Liver (tissue), 8 donors: ENCODE measurements at regions not wholly inside any gene's neighbourhood (a gene's known extent, or its start where the extent isn't known, plus 50 kb on each side); places are given as distances from the start of the nearest gene placed in this dataset.

Experiments used
- DNase-seq: peaks from one replicate; pipeline ENCODE4 v3.0.0-alpha.2; 2017; ENCODE audit warnings: low spot score
- H3K27ac ChIP-seq, 2 donors: one replicate each; pipeline ENCODE4 v1.7.0; 2013; ENCODE audit warnings: inconsistent platforms in 2 of 2, low read length in 2 of 2, control low read depth in 1 of 2, low read depth in 1 of 2, mild to moderate bottlenecking in 1 of 2
- H3K27me3 ChIP-seq, 4 donors: one replicate each; pipeline versions ENCODE4 v1.6.1 to v1.7.0; 2013; ENCODE audit warnings: low read length in 3 of 4, inconsistent platforms in 1 of 4, mild to moderate bottlenecking in 1 of 4, moderate library complexity in 1 of 4; ENCODE audit not compliant: control insufficient read depth in 4 of 4, insufficient read depth in 4 of 4
- H3K36me3 ChIP-seq, 4 donors: one replicate each; pipeline versions ENCODE4 v1.6.1 to v1.7.0; 2013; ENCODE audit warnings: low read length in 3 of 4, mild to moderate bottlenecking in 3 of 4, low read depth in 1 of 4, moderate library complexity in 1 of 4; ENCODE audit not compliant: control insufficient read depth in 4 of 4, insufficient read depth in 3 of 4
- H3K4me1 ChIP-seq, 4 donors: one replicate each; pipeline versions ENCODE4 v1.6.1 to v1.7.0; 2013; ENCODE audit warnings: low read length in 3 of 4, mild to moderate bottlenecking in 3 of 4, moderate library complexity in 1 of 4; ENCODE audit not compliant: control insufficient read depth in 4 of 4, insufficient read depth in 4 of 4
- H3K4me3 ChIP-seq, 3 donors: one replicate each; pipeline versions ENCODE4 v1.6.1 to v1.7.0; 2013; ENCODE audit warnings: low read length in 3 of 3, control low read depth in 1 of 3, low read depth in 1 of 3, mild to moderate bottlenecking in 1 of 3
- H3K9ac ChIP-seq, 2 donors: one replicate each; pipeline ENCODE4 v1.7.0; 2013; ENCODE audit warnings: low read length in 2 of 2, mild to moderate bottlenecking in 2 of 2, moderate library complexity in 2 of 2, control low read depth in 1 of 2, low read depth in 1 of 2
- H3K9me3 ChIP-seq, 4 donors: one replicate each; pipeline versions ENCODE4 v1.6.1 to v1.7.0; 2013; ENCODE audit warnings: low read length in 3 of 4; ENCODE audit not compliant: control insufficient read depth in 4 of 4
- EGR1 ChIP-seq, 2 donors: IDR thresholded peaks; 2 replicates each; pipeline ENCODE4 v1.6.1; 2016 to 2018; ENCODE audit warnings: antibody characterized with exemption in 2 of 2, low read depth in 2 of 2
- FOXA1 ChIP-seq: IDR thresholded peaks from 2 replicates; pipeline ENCODE4 v1.6.1; 2016; ENCODE audit warnings: antibody characterized with exemption
- FOXA2 ChIP-seq: IDR thresholded peaks from 2 replicates; pipeline ENCODE4 v1.6.1; 2016; ENCODE audit warnings: antibody characterized with exemption
- JUND ChIP-seq, 2 donors: IDR thresholded peaks; 2 replicates each; pipeline ENCODE4 v1.6.1; 2016; ENCODE audit warnings: antibody characterized with exemption in 2 of 2
- NR2F2 ChIP-seq: IDR thresholded peaks from 2 replicates; pipeline ENCODE4 v1.6.1; 2016; ENCODE audit warnings: antibody characterized with exemption
- RAD21 ChIP-seq, 2 donors: IDR thresholded peaks; 2 replicates each; pipeline ENCODE4 v1.6.1; 2016; ENCODE audit warnings: antibody characterized with exemption in 2 of 2, mild to moderate bottlenecking in 2 of 2
- RXRA ChIP-seq, 2 donors: IDR thresholded peaks; 2 replicates each; pipeline ENCODE4 v1.6.1; 2017 to 2018; ENCODE audit warnings: antibody characterized with exemption in 2 of 2, mild to moderate bottlenecking in 1 of 2
- SP1 ChIP-seq: IDR thresholded peaks from 2 replicates; pipeline ENCODE4 v1.6.1; 2018; ENCODE audit warnings: antibody characterized with exemption, mild to moderate bottlenecking
- TAF1 ChIP-seq: conservative IDR thresholded peaks from 2 replicates; pipeline ENCODE4 v1.6.1; 2016; ENCODE audit warnings: antibody characterized with exemption, mild to moderate bottlenecking
- YY1 ChIP-seq: IDR thresholded peaks from 2 replicates; pipeline ENCODE4 v1.6.1; 2016; ENCODE audit warnings: antibody characterized with exemption, mild to moderate bottlenecking
- WGBS: extraction: QIAGEN DNeasy Blood & Tissue Kit; methylation state at CpG from one replicate; pipeline ENCODE4 v1.1.7; 2013; 5-methylcytosine and 5-hydroxymethylcytosine counted together
- TF ChIP-seq, protein P1 (sequence below): IDR thresholded peaks from 2 replicates; pipeline ENCODE4 v1.6.1; 2016; ENCODE audit warnings: antibody characterized with exemption
- TF ChIP-seq, protein P2 (sequence below): fragments of 150-350 bp; IDR thresholded peaks from 2 replicates; pipeline ENCODE4 v1.5.1; 2017; ENCODE audit warnings: improper control_type of control experiment, low read depth, low read length; ENCODE audit not compliant: missing input control
- TF ChIP-seq, protein P3 (sequence below): IDR thresholded peaks from 2 replicates; pipeline ENCODE4 v1.6.1; 2016; ENCODE audit warnings: antibody characterized with exemption, mild to moderate bottlenecking
- TF ChIP-seq, protein P4 (sequence below): IDR thresholded peaks from 2 replicates; pipeline ENCODE4 v1.6.1; 2016; ENCODE audit warnings: antibody characterized with exemption
- donor health status: healthy.
- donor health status: healthy.
- donor health status: healthy.
- donor health status: healthy.
- donor health status: healthy.

DNA sequence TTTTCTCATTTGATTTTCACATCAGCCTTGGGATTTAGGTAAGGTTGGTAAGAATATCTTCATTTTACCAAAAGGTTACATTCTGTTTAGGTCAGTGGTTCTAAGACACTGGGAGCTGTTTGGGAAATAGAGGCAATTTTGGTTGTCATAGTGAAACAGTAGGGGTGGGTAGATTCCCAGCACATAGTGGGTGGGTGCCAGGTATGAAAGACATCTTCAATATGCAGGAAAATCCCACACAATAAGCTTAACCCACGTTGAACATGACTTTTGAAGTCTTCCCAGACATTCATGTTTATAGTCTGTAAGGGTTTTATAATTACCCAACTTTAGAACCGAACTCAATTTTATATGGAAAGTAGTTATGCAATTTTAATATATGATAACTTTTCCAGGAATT is 249.6 kb downstream of the SNCA start:
- no peak for DNase-seq
- WGBS = 62% methylated on average over 2 of the region's 2 CpGs

DNA sequence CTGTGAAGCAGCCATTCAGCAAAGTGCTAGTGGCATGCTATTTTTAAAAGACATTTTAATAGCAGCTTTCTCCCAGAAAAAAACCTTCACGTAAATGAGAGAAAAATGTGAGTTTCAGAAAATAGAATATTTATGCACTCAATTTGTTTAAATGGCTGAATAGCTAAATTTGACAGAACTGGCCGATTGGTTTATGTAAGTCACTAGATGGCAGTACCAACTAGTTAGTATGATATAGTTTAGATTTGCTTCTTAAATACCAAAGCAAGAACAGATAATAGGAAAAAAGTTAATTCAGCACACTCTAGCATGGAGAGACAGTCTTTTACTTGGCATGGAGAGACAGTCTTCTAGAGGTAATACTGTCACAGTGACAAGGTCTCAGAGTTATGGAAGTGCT is 250.1 kb downstream of the SNCA start:
- TF ChIP-seq, protein P1, sequence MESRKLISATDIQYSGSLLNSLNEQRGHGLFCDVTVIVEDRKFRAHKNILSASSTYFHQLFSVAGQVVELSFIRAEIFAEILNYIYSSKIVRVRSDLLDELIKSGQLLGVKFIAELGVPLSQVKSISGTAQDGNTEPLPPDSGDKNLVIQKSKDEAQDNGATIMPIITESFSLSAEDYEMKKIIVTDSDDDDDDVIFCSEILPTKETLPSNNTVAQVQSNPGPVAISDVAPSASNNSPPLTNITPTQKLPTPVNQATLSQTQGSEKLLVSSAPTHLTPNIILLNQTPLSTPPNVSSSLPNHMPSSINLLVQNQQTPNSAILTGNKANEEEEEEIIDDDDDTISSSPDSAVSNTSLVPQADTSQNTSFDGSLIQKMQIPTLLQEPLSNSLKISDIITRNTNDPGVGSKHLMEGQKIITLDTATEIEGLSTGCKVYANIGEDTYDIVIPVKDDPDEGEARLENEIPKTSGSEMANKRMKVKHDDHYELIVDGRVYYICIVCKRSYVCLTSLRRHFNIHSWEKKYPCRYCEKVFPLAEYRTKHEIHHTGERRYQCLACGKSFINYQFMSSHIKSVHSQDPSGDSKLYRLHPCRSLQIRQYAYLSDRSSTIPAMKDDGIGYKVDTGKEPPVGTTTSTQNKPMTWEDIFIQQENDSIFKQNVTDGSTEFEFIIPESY = no peak
- TF ChIP-seq RAD21 (IDR thresholded peaks at IDR 0.05) (peak; percentile 6 to 31), EGR1 (IDR thresholded peaks at IDR 0.05; ENCODE audit: low read depth in 2 of 2) (no peak), FOXA1 (no peak), TAF1 (no peak), SP1 (no peak), YY1 (no peak)
- TF ChIP-seq, protein P2, sequence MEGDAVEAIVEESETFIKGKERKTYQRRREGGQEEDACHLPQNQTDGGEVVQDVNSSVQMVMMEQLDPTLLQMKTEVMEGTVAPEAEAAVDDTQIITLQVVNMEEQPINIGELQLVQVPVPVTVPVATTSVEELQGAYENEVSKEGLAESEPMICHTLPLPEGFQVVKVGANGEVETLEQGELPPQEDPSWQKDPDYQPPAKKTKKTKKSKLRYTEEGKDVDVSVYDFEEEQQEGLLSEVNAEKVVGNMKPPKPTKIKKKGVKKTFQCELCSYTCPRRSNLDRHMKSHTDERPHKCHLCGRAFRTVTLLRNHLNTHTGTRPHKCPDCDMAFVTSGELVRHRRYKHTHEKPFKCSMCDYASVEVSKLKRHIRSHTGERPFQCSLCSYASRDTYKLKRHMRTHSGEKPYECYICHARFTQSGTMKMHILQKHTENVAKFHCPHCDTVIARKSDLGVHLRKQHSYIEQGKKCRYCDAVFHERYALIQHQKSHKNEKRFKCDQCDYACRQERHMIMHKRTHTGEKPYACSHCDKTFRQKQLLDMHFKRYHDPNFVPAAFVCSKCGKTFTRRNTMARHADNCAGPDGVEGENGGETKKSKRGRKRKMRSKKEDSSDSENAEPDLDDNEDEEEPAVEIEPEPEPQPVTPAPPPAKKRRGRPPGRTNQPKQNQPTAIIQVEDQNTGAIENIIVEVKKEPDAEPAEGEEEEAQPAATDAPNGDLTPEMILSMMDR = no peak
- Histone ChIP-seq H3K9ac (no peak overlapping the region), H3K27me3 (peaks cover 0 to 5% (median 0%) of the 10 kb centered on the region in 4 donors), H3K9me3 (peaks cover 0 to 4% (median 0%) of the 10 kb centered on the region in 4 donors), H3K4me1 (no peaks in the 10 kb centered on the region), H3K27ac (no peak overlapping the region), H3K36me3 (no peaks in the 10 kb centered on the region), H3K4me3 (no peak overlapping the region)
- DNase-seq = no peak
- WGBS = 49% methylated on average over 2 of the region's 2 CpGs

More for the DNA sequence above, 249.6 kb downstream of the SNCA start:
- TF ChIP-seq, protein P3, sequence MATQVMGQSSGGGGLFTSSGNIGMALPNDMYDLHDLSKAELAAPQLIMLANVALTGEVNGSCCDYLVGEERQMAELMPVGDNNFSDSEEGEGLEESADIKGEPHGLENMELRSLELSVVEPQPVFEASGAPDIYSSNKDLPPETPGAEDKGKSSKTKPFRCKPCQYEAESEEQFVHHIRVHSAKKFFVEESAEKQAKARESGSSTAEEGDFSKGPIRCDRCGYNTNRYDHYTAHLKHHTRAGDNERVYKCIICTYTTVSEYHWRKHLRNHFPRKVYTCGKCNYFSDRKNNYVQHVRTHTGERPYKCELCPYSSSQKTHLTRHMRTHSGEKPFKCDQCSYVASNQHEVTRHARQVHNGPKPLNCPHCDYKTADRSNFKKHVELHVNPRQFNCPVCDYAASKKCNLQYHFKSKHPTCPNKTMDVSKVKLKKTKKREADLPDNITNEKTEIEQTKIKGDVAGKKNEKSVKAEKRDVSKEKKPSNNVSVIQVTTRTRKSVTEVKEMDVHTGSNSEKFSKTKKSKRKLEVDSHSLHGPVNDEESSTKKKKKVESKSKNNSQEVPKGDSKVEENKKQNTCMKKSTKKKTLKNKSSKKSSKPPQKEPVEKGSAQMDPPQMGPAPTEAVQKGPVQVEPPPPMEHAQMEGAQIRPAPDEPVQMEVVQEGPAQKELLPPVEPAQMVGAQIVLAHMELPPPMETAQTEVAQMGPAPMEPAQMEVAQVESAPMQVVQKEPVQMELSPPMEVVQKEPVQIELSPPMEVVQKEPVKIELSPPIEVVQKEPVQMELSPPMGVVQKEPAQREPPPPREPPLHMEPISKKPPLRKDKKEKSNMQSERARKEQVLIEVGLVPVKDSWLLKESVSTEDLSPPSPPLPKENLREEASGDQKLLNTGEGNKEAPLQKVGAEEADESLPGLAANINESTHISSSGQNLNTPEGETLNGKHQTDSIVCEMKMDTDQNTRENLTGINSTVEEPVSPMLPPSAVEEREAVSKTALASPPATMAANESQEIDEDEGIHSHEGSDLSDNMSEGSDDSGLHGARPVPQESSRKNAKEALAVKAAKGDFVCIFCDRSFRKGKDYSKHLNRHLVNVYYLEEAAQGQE = no peak
- no peak for TF ChIP-seq FOXA2
- TF ChIP-seq, protein P4, sequence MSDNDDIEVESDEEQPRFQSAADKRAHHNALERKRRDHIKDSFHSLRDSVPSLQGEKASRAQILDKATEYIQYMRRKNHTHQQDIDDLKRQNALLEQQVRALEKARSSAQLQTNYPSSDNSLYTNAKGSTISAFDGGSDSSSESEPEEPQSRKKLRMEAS = no peak
- TF ChIP-seq YY1 = no peak
- TF ChIP-seq RXRA (IDR thresholded peaks at IDR 0.05) = no peak
- TF ChIP-seq RAD21 (IDR thresholded peaks at IDR 0.05) = no peak
- no peak for TF ChIP-seq EGR1 (IDR thresholded peaks at IDR 0.05; ENCODE audit: low read depth in 2 of 2)
- TF ChIP-seq SP1 = no peak
- no peak for TF ChIP-seq JUND (IDR thresholded peaks at IDR 0.05)
- TF ChIP-seq, protein P1 = no peak
- no peak for TF ChIP-seq NR2F2
- Histone ChIP-seq H3K4me1 (no peaks in the 10 kb centered on the region), H3K9me3 (peaks cover 0 to 4% (median 0%) of the 10 kb centered on the region in 4 donors), H3K27me3 (peaks cover 0 to 5% (median 0%) of the 10 kb centered on the region in 4 donors), H3K4me3 (no peak overlapping the region), H3K9ac (no peak overlapping the region), H3K27ac (no peak overlapping the region), H3K36me3 (no peaks in the 10 kb centered on the region)
